ENCODE measurements at regions not wholly inside any gene's neighbourhood (a gene's known extent, or its start where the extent isn't known, plus 50 kb on each side); places are given as distances from the start of the nearest gene placed in this dataset.
A peak's percentile ranks its signal among the peaks of the same experiment; 100 is the strongest.

DNA sequence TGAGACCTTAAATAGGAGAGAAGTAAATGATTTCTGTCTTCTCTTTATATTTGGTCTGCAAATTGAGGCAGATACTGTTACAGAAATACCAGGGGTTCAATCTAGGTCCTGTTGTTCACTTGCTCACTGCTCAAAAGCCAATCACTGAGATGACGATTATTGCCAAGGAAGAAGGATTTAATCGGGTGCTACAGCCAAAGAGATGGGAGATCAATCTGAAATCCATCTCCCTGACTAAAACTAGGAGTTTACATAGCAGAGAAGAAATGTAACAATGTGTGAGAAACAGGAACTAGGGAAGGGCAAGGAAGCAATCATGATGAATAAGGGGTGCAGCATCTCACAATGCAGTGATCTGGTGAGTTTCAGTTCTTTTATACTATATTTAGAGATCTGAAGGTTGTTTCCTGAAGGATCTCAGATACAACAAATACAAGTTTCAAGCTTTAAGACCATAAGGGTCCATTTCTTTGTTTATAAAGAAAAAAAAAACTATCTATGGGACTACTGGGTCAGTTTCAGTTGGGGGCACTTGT, 117.9 kb upstream of the FAM9B start:
- TF ChIP-seq, protein P1, sequence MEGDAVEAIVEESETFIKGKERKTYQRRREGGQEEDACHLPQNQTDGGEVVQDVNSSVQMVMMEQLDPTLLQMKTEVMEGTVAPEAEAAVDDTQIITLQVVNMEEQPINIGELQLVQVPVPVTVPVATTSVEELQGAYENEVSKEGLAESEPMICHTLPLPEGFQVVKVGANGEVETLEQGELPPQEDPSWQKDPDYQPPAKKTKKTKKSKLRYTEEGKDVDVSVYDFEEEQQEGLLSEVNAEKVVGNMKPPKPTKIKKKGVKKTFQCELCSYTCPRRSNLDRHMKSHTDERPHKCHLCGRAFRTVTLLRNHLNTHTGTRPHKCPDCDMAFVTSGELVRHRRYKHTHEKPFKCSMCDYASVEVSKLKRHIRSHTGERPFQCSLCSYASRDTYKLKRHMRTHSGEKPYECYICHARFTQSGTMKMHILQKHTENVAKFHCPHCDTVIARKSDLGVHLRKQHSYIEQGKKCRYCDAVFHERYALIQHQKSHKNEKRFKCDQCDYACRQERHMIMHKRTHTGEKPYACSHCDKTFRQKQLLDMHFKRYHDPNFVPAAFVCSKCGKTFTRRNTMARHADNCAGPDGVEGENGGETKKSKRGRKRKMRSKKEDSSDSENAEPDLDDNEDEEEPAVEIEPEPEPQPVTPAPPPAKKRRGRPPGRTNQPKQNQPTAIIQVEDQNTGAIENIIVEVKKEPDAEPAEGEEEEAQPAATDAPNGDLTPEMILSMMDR (IDR thresholded peaks at IDR 0.05; ENCODE audit: low read depth, low read length), result no peak

DNA sequence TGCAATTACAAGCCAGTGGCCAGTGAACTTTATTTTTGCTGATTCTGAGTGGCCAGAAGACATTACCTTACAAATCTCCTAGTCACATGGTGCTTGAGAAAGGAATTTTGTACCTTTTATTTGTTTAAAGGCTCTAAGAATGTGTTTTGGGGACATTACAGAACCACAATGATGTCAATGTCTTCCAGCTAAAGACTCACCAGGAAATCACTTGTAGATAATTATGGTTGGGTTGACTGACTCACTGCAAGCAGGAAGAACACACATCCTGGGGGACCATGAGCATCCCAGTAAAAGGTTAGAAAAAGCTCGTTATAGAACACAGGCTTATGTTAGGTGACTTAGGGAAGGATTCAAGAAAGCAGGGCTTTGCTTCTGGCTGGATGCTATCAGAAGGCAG, 119.4 kb upstream of the FAM9B start:
- no peaks in the 10 kb centered on the region for H3K27me3 ChIP-seq
- no peaks in the 10 kb centered on the region for H3K9me3 ChIP-seq (ENCODE audit: low read depth)
- peak in 1 of 2 donors; percentile 58 for DNase-seq (ENCODE audit: low read depth in 1 of 2, low spot score in 1 of 2)
- H3K4me1 ChIP-seq (ENCODE audit: low read depth), result no peaks in the 10 kb centered on the region
- no peaks in the 10 kb centered on the region for H3K36me3 ChIP-seq
- no peak overlapping the region for H3K4me3 ChIP-seq
- H3K27ac ChIP-seq, result no peak overlapping the region
- TF ChIP-seq, protein P1 (IDR thresholded peaks at IDR 0.05; ENCODE audit: low read depth, low read length), result no peak

More for the DNA sequence above, 117.9 kb upstream of the FAM9B start:
- Histone ChIP-seq H3K9me3 (ENCODE audit: low read depth) (no peaks in the 10 kb centered on the region), H3K27ac (no peak overlapping the region), H3K4me3 (no peak overlapping the region), H3K4me1 (ENCODE audit: low read depth) (peaks cover 5% of the 10 kb centered on the region), H3K36me3 (no peaks in the 10 kb centered on the region), H3K27me3 (no peaks in the 10 kb centered on the region)
- DNase-seq (ENCODE audit: low read depth in 1 of 2, low spot score in 1 of 2), result no peak

DNA sequence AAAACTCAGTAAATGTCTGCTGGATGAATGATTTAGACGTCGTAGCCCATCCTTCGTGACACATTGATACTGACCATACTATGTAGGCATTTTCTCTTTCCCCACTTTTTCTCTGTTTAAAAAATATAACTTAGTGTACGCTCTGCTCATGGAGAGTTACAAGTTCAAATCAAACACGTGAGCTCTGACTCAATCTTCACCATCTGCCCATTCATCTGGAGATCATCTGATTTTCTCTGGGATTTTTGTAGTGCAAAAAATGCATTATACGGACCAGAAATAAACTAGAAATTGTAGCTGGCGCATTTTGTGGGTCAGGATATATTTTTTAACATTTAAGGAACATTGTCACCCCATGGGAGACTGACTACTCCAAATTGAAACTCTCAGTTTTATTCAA, 124.7 kb upstream of the FAM9B start:
- no peak for DNase-seq (ENCODE audit: low read depth in 1 of 2, low spot score in 1 of 2)
- TF ChIP-seq, protein P1 (IDR thresholded peaks at IDR 0.05; ENCODE audit: low read depth, low read length), result no peak
- Histone ChIP-seq H3K27ac (no peak overlapping the region), H3K9me3 (ENCODE audit: low read depth) (no peaks in the 10 kb centered on the region), H3K36me3 (no peaks in the 10 kb centered on the region), H3K4me1 (ENCODE audit: low read depth) (peaks cover 6% of the 10 kb centered on the region), H3K4me3 (no peak overlapping the region), H3K27me3 (no peaks in the 10 kb centered on the region)

DNA sequence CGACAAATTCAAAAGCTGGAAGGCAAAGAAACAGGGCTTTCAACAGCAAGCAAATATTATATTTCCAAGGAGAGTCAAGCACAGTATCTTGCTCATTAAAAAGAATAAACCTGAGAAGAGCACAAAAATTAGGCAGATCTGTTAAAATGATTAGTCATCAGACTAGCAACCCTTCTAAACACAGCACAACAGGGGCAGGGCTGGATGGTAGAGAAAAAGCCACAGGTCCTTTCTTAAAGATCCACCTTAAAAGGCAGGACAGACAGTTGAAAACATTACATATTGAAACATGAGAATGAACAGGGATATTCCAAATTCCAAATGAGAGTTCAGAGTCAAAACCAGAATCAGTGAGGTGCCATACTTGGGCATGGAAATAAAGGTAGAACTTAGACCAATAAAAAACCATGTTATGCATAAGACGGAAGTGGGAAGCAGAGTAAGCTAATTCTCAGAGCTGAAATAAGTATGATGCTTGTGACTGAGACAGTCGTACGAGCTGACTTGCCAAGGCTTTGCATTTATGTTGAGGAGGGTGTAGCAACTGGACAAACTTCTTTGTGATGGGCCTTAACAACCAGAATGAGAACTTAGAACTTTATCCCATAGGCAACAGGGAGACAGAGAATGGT, 126.9 kb upstream of the FAM9B start:
- H3K4me1 ChIP-seq (ENCODE audit: low read depth), result peaks cover 6% of the 10 kb centered on the region
- no peaks in the 10 kb centered on the region for H3K27me3 ChIP-seq
- DNase-seq (ENCODE audit: low read depth in 1 of 2, low spot score in 1 of 2), result no peak
- TF ChIP-seq, protein P1 (IDR thresholded peaks at IDR 0.05; ENCODE audit: low read depth, low read length), result no peak
- H3K9me3 ChIP-seq (ENCODE audit: low read depth), result no peaks in the 10 kb centered on the region
- H3K36me3 ChIP-seq, result no peaks in the 10 kb centered on the region
- no peak overlapping the region for H3K4me3 ChIP-seq
- no peak overlapping the region for H3K27ac ChIP-seq

DNA sequence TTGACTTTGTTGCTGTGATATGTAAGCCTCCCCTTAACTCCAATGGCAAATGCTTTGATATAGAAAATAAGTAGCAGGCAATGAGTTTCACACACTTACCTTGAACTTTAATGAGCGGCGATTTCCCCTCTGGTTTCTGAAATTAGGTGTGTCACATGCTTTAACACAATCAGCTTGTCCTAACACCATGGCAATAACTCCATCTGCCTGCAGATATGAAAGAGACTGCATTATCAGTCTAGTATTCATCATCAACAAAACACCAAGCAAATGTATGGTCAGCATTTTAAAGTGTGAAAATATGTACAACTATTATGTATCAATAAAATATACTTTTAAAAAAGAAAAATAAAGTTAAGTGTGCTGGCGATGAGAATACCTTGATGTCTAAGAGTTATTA, 128.8 kb upstream of the FAM9B start:
- Histone ChIP-seq H3K36me3 (no peaks in the 10 kb centered on the region), H3K27ac (no peak overlapping the region), H3K4me3 (no peak overlapping the region), H3K4me1 (ENCODE audit: low read depth) (peaks cover 6% of the 10 kb centered on the region), H3K27me3 (no peaks in the 10 kb centered on the region), H3K9me3 (ENCODE audit: low read depth) (no peaks in the 10 kb centered on the region)
- TF ChIP-seq, protein P1 (IDR thresholded peaks at IDR 0.05; ENCODE audit: low read depth, low read length), result no peak
- DNase-seq (ENCODE audit: low read depth in 1 of 2, low spot score in 1 of 2), result no peak
